GM18511 (cell line): ENCODE measurements at regions not wholly inside any gene's neighbourhood (a gene's known extent, or its start where the extent isn't known, plus 50 kb on each side); places are given as distances from the start of the nearest gene placed in this dataset.

ENCODE experiments used
- ATAC-seq: cut with Tn5 transposase; IDR thresholded peaks from one replicate; pipeline ENCODE4 v1.9.1; 2021; ENCODE audit warnings: mild to moderate bottlenecking, moderate library complexity; ENCODE audit not compliant: unreplicated experiment

GRCh38 chr17:72297326-72298115 is 176.7 kb downstream of the SOX9 start:
- no peak for ATAC-seq

GRCh38 chr17:72299100-72299499 is 178.3 kb downstream of the SOX9 start:
- no peak for ATAC-seq

GRCh38 chr17:72299592-72299991 is 178.8 kb downstream of the SOX9 start:
- no peak for ATAC-seq

- ATAC-seq = no peak
These were observed 181.1 kb downstream of the SOX9 start for GRCh38 chr17:72301887-72302286.

- no peak for ATAC-seq
These were observed 181.9 kb downstream of the SOX9 start for GRCh38 chr17:72302735-72303134.

DNA sequence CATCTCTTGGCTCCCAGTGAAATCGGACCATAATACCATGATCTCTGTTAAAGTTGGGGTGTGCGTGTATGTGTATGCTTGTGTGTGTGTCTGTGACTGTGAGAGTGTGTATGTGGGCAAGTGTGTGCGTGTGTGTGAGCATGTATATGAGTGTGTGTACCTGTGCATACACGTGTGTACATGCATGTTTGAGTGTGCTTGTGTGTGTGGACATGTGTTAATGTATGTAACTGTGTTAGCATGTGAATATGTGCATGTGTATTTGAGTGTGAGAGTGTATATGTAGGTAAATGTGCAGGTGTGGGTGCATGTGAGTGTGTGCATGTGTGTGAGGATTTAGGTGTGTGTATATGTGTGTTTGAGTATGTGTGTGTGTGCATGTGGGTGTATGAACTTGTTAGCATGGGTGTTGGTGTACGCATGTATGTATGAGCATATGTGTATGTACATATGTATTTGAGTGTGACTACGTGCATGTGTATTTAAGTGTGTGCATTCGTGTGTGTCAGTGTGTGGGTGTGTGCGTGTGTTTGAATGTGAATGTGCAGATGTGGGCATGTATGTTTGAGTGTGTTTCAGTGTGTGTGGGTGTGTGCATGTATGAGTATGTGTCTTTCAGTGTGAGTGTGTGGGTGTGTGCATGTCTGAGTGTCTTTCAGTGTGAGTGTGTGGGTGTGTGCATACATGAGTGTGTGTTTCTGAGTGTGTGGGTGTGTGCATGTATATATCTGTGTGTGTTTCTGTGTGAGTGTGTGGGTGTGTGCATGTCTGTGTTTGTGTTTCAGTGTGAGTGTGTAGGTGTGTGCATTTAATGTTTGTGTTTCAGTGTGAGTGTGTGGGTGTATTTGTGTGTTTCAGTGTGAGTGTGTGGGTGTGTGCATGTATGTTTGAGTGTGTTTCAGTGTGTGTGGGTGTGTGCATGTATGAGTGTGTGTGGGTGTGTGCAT is 183.2 kb downstream of the SOX9 start:
- ATAC-seq = no peak

DNA sequence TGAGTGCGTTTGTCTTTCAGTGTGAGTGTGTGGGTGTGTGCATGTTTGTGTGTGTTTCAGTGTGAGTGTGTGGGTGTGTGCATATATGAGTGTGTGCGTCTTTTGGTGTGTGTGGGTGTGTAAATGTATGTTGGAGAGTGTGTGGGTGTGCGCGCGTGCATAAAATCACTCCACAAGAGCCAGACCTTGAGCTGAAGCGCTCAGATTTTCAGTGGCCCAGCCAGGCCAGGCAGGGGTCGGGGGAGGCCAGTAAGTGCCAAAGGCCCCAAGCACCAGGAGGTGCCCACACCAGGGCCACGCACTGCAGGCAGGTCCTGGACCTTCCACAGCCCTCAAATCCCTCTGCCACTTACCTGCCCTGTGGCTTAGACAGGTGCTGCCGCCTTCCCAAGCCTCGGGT is 184.0 kb downstream of the SOX9 start:
- ATAC-seq = no peak

DNA sequence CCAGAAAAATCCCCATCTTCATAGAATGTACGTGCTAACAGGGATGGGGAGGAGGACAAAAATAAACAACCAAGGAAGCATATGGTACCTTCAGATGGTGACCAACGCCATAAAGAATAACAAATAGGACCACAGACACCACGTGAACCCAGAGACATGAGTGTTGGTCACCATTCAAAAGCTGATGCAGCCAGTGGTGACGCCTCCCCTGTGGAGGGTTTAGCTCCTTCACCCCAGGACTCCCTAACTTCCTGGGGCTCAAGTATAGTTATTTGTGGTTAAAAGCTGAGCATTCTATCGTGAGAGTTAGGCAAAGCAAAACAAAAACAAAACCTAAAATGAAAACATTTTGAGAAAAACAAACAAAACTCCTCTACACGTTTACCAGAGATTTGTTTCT is 184.7 kb downstream of the SOX9 start:
- ATAC-seq = no peak

DNA sequence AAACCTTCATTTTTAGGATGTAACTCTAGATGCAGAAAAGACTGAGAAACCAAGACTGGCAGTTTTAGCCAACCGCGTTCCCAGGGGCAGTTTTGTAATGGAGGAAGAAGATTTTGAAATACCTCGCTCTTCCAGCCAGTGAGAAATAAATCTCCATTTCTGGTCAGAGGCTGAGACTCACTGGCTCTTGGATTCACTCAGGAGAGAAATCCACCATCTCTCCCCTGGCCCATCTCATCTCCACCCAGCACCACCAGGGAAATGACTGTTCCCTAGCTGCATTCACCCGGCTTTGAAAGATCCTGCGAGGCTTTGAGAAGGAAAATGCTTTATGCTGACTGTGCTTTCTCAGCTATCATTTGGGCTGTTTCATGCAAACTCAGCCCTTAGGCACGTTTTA is 185.2 kb downstream of the SOX9 start:
- no peak for ATAC-seq

GRCh38 chr17:72307836-72308235 is 187.0 kb downstream of the SOX9 start:
- no peak for ATAC-seq

DNA sequence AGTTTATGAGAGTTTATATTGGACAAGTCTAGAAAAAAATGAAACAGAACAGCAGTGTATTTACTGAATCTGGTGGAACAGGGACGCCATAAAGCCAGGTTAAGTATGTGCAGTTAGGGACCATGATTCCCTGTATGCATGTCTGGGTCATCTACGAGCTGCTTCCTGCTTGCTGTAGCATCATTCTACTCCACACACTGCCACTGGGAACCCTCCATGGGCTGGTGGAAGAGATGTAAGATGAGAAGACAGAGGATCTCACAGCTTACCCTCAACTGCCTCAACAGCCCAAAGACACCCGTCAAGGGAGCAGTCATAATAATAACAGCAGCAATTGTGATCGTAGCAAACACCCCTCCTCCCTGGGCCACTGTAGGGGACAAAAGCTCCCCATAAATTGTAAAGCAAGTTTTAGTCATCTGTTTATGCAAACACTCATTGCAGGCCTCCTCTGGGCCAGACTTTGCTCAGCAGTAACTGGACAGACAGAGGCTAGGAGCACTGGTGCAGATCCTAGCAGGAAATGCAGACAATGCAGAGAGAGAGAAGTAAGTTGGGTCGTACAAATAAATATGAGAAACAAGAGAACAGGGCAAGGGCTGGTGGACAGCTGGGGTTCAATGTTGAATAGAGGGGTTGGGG is 188.0 kb downstream of the SOX9 start:
- ATAC-seq = no peak

DNA sequence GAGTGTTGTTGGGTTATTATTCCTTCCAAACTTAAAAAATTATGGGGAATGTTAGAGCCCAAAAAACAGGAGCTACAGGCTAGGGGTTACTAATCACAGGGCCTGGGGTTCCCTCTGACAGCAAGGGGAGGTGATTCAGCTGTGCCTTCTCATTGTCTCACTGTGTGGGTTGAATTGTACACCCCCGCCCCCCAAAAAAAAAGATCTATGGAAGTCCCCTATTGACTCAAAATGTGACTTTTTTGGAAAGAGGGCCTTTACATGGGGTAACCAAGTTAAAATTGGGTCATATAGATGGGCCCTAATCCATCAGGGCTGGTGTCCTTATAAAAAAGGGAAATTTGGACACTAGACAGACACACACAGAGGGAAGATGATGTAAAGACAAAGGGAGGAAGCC is 190.2 kb downstream of the SOX9 start:
- ATAC-seq = peak; percentile 44

DNA sequence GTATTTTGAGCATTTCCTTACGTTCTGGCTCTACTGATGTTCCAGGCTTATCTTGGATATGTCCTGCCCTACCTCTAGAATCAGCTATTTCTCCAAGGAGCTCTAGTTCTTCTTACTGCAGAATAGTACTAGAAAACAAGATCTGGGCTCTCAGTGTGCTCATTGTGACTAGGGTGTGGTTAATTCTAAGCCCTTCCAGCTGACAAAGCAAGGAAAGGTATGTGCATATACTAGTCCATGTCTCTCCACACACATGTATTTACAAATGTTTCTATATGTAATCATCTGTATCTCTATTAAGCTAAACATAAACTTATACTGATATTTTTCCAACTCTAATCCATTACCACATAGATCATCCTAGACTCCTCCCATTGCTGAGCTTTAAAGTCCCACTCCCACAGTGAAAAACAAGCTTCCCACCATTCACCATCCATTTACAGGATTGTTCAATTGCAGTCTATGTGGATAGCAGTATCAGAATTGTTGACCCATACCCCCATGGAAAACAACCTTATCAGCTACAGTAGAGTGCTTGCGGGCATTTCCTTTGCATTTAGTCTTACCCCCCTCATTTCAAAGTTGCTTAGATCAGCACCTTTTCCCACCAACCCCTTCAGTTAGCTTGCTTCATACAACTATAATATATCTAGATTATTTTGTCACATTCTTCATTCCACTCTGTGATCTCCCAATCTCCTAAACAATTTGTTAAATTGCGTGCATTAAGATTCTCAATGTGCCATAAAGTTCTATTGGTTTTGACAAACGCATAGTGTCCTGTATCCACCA is 194.5 kb downstream of the SOX9 start:
- ATAC-seq = no peak

- ATAC-seq = peak; percentile 7
These were observed 197.3 kb downstream of the SOX9 start for GRCh38 chr17:72318131-72318530.

- no peak for ATAC-seq
These were observed 201.1 kb downstream of the SOX9 start for GRCh38 chr17:72321896-72322295.

DNA sequence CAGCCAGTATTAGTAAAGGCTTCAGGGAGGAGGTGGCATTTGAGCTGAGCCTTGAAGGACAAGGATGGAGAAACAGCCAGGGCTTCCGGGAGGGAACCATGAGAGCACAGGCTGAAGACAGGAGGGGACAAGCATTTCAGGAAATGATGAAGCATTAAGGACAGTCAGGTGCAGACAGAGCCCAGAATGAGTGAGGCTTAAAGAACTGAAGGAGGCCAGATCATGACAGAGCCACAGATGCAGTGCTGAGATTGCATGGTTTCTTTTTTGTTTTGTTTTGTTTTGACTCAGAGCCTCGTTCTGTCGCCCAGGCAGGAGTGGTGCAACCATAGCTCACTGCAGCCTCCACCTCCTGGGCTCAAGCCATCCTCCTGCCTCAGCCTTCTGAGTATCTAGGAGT is 211.5 kb downstream of the SOX9 start:
- no peak for ATAC-seq

DNA sequence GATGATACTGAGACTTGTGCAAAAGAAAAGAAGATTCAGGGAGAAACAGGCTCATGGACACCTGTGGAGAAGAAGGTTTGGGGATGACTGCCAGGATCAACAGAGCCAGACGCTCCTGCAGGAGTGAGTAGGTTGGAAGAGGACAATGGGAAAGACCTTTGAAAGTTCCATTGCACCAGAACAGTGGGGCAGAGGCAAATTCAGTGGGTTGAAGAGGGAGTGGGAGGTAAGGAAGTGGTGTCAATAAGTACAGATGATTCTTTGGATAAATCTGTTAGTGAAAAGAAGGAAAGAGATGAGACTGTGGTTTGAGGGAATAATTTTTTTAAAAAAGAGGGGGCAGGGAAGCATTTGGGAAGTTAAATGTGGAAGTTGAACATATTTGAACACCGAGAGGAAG is 212.8 kb downstream of the SOX9 start:
- no peak for ATAC-seq

DNA sequence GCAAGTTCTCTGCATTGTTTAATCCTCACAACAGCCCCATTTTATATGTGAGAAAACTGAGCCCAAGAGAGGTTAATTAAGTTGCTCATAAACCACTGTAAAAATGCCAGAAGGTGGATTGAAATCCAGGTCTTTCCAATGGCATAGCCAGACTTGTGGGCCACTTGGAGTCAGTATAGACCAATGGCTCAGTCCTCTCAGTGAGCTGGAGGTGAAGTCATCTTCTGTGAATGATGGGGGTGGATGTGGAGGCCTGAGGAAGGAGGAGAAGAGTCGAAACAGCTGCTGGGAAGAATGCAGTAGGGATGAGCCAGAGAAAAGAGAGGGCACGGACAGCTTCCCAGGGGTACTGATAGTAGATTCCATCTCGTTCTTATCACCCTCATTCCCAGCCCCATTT is 213.4 kb downstream of the SOX9 start:
- ATAC-seq = no peak

DNA sequence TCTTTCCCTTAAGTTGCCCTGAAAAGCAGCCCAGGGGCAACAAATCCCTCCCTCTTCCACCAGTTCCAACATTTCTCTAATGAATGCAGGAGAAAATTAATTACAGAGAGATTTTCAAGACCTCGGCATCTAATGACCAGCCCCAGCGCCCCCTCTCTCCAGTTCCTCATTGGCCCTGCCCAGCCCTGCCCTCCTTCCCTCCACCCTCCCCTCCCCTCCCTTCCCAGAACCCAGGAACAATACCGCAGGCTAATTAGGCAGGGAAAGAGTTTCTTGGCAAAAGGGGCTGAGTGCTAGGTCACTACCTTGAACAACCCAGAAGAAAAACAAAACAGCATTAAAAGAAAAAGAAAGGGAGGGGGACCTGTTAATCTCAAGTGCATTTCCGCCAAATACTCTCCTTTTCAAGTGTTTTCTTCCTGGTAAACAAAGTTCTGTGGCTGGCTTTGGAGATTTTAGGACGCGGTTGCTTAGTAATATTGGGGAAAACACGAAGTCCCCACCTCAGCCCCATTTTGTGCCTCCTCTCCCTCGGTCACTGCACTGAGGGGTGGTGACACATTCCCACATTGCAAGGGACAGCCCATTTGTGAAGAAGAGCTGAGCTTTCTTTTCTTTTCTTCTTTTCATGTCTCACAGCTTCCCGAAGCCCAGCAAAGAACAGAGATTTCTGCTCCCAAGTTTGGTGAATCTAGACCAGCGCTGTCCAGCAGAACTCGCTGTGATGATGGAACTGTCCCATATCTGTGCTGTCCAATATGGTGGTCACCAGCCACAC is 215.4 kb downstream of the SOX9 start:
- ATAC-seq = no peak

DNA sequence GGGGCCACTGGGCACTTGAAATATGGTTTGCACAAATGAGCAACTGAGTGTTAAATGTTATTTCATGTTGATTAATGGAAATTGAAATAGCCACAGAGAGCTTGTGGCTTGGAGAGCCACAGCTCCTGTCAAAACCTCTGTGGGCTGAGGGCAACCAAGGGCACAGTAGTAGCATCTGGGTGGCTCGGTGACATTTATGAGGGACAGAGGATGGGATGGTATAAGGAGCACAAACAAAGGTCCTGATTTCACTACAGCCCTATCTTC is 215.9 kb downstream of the SOX9 start:
- no peak for ATAC-seq
